ENCODE measurements at regions not wholly inside any gene's neighbourhood (a gene's known extent, or its start where the extent isn't known, plus 50 kb on each side); places are given as distances from the start of the nearest gene placed in this dataset.
"Not testable (repeated sequence)": the region's sequence is repeated elsewhere in the genome, so short reads cannot be mapped to it uniquely, and the experiment has no call there.

- no peak for DNase-seq
These were observed 109.8 kb upstream of the HDX start for GRCh38 chrX:84611843-84612636.

- no peak for DNase-seq
These were observed 132.0 kb upstream of the HDX start for GRCh38 chrX:84634201-84634782.

DNA sequence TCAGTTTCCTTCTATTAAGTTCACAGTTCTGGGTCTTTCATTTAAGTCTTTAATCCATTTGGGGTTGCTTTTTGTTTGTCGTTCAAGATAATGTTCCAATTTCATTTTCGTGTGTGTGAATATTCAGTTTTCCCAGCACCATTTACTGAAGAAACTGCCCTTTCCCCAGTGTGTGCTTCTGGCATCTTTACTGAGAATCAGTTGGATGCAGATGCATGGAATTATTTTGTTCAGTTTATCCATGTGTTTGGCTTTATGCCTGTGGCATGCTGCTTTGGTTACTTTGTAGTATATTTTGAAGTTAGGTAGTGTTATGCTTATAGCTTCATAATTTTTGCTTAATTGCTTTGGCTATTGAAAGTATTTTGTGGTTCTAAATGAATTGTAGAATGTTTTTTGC lies 163.8 kb upstream of the HDX start:
- DNase-seq: no peak

DNA sequence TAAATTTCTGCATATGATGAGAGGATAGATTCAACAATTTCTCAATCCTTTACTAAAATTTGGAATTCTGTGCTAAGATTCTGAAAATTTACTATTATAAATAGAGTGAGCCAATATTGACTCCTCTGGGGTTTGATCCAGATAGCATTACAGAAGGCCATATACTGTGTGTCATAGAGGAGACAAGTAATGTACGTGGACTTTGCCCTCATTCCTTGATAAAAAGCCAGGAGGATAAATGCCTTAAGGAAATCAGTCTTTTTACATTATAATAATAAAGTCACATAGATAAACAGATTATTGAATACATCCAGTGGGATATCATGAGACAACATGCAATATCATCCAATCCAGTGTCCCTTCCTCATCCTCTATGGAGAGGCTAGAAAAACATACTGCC lies 188.0 kb upstream of the HDX start:
- DNase-seq: no peak

DNA sequence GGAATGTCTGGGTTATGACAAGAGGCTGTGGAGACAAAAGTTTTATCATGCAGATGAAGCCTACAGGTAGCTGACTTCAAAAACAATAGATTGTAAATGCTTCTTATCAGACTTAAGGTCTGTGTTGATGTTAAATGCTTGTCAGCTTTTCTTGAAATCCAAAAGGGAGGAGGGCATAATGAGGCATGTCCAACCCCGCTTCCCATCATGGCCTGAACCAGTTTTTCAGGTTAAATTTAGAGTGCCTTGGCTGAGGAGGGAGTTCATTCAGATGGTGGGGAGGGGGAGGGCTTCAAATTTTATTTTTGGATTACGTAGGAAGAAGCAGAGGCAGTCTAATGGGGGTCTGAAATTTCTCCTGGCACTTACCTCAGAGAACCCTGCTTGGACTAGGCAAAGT lies 207.7 kb upstream of the HDX start:
- no peak for DNase-seq

DNA sequence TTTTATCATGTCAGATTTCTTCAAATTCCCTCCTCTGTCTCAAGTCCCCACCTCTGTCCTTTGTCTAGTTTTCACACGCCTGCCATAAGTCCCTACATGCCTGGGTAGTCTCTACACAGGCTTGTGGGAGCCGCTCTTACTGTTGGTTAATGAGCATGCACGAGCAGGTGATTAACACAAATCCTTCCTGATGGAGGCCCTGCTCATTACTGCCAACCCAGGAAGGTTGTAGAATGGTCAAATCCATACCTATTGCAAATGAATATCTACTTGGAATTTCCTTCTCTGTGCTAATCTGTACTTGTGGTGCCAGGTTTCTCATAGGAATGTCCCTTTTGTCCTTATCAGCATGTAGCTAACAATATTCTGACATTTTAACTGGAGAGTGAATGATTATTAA lies 208.4 kb upstream of the HDX start:
- DNase-seq: no peak

DNA sequence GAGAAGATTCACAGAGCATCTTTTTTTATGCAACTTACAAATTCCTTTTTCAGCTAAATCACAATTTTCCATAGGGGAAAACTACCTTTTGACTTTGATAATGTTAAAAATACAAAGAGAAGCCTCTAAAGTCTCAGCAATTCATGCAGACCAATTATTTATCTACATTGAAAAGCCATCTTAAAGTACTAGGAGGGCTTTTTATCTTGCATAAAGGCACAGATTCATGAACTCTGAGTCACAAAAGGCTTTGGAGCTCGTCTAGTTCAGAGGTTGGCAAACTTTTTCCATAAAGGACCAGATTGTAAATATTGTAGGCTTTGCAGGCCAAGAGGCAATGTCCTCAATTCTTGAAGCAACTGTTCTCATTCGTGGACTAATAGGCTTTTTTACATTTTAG lies 210.4 kb upstream of the HDX start:
- DNase-seq: no peak

DNA sequence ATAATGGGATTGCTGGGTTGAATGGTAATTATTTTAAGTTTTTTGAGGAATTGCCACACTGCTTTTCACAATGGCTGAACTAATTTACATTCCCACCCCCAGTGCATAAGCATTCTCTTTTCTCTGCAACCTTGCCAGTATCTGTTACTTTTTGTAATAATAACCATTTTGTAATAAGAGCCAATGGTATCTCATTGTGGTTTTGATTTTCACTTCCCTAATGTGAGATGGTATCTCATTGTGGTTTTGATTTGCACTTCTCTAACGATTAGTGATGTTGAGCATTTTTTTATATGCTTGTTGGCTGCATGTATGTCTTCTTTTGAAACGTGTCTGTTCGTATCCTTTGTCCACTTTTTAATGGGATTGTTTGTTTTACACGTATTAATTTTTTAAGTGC lies 213.1 kb upstream of the HDX start:
- DNase-seq: no peak

DNA sequence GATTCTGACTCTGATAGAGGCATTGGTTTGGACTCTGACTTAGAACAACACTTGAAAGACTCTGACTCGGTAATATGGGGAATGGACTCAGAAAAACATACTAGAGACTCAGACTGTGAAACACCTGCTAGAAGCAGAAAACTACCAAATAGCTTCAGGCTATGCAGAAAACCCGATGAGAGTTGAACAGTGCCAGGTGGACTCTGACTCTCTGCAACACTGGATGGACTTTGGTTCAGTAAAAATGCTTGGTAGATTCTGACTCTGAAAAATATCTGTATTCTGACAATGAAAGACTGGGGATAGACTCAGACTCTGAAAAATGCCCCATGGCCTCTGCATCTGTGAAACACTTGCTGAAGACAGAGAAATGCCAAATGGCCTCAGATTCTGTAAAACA lies 215.1 kb upstream of the HDX start:
- no peak for DNase-seq

DNA sequence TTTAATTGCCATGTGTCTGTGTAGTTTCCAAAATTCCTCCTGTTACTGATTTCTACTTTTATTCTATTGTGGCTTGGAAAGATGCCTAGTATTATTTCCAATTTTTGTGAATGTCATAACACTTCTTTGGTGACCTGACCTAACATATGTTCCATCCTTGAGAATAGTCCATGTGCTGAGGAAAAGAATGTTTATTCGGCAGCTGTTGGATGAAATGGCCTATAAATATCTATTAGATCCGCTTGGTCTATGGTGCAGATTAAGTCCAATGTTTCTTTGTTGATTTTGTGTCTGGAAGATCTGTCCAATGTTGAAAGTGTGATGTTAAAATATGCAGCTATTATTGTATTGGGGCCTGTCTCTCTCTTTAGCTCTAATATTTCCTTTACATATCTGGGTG lies 219.2 kb upstream of the HDX start:
- DNase-seq: no peak

DNA sequence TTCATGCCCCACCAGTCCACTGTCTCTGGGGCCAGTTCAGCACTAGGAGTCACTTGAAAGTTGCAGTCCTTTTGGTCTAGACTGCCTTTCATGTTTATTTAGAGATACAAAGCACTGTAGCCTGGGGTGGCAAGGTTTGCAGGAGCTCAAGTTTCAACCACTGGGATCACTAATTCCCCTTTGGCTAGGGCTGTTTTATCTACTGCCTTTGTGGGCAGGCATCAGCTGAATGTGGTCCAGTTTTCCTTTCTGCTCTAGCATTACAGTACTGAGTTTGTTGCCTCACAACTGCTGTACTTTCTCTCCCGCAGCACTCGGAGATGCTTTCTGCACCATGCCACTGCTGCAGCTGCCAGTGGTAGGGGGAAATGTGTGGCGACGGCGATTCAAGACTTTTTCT lies 222.3 kb upstream of the HDX start:
- no peak for DNase-seq

DNA sequence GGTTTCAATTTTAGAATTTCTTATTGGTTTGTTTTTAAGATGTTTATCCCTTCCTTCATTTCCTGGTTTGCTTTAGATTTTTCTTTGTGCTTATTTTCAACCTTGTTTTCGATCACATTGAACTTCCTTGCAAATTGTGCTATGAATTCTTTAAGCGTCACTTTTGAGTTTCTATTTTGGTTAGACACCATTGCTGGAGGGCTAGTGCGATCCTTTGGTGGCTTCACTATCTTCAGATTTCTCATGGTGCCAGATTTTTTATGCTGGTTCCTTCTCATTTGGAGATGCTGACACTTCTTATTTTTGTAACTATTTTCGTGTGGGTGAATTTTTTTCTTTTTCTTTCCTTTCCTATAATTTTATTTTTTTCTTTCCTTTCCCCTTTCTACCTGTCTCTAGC lies 227.2 kb upstream of the HDX start:
- DNase-seq: no peak

DNA sequence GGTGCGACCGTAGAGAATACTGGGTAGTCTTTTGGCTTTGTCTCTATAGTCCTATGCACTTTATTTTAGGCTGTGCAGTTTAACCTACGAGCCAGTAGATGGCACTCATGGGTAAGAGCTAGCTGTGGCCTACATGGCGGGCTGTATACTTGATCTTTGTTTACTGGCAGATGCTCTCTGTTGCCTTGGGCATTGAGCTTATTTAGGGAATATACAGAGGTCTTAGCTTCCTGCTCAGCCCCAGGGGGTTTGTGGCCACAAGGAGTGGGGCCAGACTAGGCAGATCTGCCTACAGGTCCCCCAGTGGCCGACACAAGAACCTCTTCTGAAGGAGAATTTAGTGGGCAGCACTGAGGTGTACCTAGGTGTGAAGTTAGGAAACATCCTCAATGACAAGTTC lies 227.6 kb upstream of the HDX start:
- peak; percentile 42 for DNase-seq

- no peak for DNase-seq
These were observed 232.8 kb upstream of the HDX start for GRCh38 chrX:84735025-84735424.

GRCh38 chrX:84737471-84737871 lies 235.2 kb upstream of the HDX start:
- DNase-seq: no peak

DNA sequence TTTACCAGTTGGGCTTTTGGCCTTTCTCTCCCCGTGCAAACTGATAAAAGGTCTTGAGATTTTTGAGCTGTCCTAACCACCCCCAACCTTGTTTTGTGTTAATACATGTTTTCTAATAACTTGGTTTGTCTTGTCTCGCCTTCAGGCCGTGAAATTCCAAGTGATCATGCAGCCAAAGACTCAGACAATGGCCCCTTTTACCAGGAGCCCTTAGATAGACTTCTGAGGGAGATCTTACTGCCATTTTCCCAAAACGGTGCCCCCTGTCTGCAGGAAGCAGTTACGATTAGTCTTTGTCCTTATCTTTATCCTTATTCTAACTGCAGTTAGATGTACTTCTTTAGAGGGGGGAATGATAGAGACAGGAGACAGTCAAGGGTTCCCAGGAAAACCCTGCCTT lies 245.3 kb upstream of the HDX start:
- DNase-seq: no peak

- no peak for DNase-seq
These were observed 246.9 kb upstream of the HDX start for GRCh38 chrX:84748965-84749656.

DNA sequence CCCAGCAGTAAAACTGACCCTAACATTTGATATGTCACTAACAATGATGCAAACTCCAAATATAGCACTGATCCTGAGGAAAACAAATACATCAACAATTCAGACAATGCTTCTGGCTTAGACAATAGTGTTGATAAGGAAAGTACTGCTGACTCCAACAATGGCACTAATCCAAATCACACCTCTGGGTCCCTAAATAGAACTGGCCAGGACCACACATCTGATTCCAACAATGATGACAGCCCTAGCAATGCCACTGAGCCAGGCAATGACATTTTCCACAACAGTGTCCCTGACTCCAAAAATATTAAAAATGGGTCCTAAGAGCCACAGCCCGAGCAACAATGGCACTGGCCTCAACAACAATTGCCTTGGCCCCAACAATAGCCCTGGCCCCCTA lies 243.1 kb upstream of the APOOL start:
- no peak for DNase-seq

DNA sequence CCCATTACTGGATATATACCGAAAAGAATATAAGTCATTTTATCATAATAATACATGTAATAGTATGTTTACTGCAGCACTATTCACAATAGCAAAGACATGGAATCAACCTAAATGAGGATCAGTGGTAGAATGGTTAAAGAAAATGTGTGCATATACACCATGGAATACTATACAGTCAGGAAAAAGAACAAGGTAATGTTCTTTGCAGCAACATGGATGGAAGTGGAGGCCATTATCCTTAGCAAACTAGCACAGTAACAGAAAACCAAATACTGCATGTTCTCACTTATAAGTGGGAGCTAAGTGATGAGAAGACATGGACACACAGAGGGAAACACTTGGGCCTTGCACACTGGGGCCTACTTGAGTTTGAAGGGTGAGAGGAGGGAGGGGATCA lies 207.4 kb upstream of the APOOL start:
- DNase-seq: no peak

DNA sequence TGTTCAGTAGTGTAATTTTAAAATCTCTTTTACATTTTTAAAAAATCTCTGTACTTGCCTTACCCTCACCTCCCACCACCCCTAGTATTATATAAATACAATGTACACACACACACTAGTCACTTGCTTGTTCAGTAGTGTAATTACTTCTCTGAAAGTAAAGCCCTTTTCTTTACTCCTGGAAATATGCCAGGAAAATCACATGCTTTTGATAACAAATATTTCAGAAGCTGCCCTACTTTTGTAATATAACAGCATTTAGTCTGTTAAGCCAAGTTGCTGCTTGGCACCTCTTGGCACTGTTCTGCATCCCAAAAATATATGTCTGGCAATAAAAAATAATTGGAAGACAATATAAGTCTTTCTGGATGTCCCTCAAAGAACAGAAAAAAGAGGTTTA lies 172.8 kb upstream of the APOOL start:
- DNase-seq: no peak

DNA sequence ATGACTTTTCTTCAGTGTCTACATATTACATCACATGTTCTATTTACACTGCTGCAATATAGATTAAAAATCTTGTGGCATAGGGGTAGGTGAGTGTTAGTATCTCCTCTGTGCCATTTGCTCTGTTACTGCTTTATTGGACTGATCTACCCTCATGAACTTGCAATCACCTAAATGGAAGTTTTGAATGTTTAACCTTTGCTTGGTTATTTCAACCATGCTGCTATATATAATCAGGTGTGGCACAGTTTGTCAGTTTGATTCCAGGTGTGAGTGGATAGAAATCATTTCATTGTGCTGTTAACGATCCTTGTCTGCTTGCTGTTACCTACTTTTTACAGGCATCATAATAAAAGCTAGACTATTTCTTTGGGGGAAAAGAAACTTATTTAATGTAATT lies 157.1 kb upstream of the APOOL start:
- DNase-seq: not testable (repeated sequence)

GRCh38 chrX:84851183-84851582 lies 152.5 kb upstream of the APOOL start:
- not testable (repeated sequence) for DNase-seq

DNA sequence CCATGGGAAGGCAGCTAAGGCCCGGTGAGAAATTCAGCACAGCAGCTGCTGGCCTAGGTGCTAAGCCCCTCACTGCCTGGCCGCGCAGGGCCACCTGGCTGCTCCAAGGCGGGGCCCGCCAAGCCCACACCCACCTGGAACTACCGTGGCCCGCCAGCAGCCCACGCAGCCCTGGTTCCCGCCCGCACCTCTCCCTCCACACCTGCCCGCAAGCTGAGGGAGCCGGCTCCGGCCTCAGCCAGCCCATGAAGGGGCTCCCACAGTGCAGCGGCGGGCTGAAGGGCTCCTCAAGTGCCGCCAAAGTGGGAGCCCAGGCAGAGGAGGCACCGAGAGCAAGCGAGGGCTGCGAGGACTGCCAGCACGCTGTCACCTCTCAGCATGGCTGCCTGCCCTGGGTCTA lies 146.9 kb upstream of the APOOL start:
- DNase-seq: not testable (repeated sequence)

- not testable (repeated sequence) for DNase-seq
These were observed 144.9 kb upstream of the APOOL start for GRCh38 chrX:84858771-84859170.
